Esophagus muscularis mucosa (tissue), 3 donors: ENCODE measurements at regions not wholly inside any gene's neighbourhood (a gene's known extent, or its start where the extent isn't known, plus 50 kb on each side); places are given as distances from the start of the nearest gene placed in this dataset.

Experiments used
- CTCF ChIP-seq, 3 experiments: fragments of 200-600 bp in 2 of 3; fragments of 450-650 bp in 1 of 3; sonication (generic) in 2 of 3; IDR thresholded peaks; one replicate each; pipeline ENCODE4 v1.5.1; 2017 to 2019; ENCODE audit warnings: antibody characterized with exemption in 3 of 3, mild to moderate bottlenecking in 2 of 3, moderate library complexity in 1 of 3
- POLR2A ChIP-seq: fragments of 450-650 bp; IDR thresholded peaks from one replicate; pipeline ENCODE4 v1.6.1; 2017; ENCODE audit warnings: antibody characterized with exemption, moderate library complexity, mild to moderate bottlenecking, low read depth
- POLR2AphosphoS5 ChIP-seq, 2 donors: sonication (generic); formaldehyde crosslinking; IDR thresholded peaks; one replicate each; pipeline ENCODE4 v1.6.1; 2017; ENCODE audit warnings: antibody characterized with exemption in 2 of 2

- TF ChIP-seq CTCF (IDR thresholded peaks at IDR 0.05) (no peak), POLR2AphosphoS5 (IDR thresholded peaks at IDR 0.05) (no peak), POLR2A (no peak)
These were observed 147.0 kb upstream of the ERG start for GRCh38 chr21:38645282-38645681.
